ENCODE measurements at regions not wholly inside any gene's neighbourhood (a gene's known extent, or its start where the extent isn't known, plus 50 kb on each side); places are given as distances from the start of the nearest gene placed in this dataset.

DNA sequence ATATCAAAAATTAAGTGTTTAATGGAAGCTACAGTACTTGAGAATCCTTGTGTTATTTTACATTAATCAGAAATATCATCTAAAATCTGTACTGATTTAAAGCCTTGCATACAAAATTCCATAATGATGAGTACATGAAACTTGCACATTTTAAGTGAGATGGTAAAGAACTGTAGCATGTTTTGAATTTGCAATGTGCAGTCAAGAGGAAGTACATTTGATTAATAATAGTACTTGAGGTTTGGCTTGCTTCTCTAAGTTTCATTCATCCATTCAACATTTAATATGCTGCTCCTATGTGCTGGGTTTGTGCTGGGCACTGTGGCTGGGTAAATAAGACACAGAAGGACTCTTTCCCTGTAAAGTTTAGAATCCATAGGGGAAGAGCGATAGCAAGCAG is 332.3 kb downstream of the CNTN3 start:
- H3K36me3 ChIP-seq (ENCODE audit: control insufficient read depth in 3 of 3, insufficient read depth in 3 of 3, low read length in 3 of 3): no peaks in the 10 kb centered on the region
- peaks cover 0 to 3% (median 0%) of the 10 kb centered on the region in 3 donors for H3K9me3 ChIP-seq (ENCODE audit: control insufficient read depth in 3 of 3, low read length in 3 of 3)
- no peaks in the 10 kb centered on the region for H3K4me1 ChIP-seq (ENCODE audit: control insufficient read depth in 3 of 3, insufficient read depth in 3 of 3, low read length in 3 of 3)
- H3K27me3 ChIP-seq (ENCODE audit: control insufficient read depth in 3 of 3, insufficient read depth in 3 of 3, low read length in 3 of 3): no peaks in the 10 kb centered on the region
- H3K27ac ChIP-seq (ENCODE audit: low read depth, low read length): no peak overlapping the region
- H3K9ac ChIP-seq (ENCODE audit: low read depth in 1 of 3, low read length in 3 of 3): no peak overlapping the region
- no peak overlapping the region for H3K4me3 ChIP-seq (ENCODE audit: low read length in 3 of 3)

DNA sequence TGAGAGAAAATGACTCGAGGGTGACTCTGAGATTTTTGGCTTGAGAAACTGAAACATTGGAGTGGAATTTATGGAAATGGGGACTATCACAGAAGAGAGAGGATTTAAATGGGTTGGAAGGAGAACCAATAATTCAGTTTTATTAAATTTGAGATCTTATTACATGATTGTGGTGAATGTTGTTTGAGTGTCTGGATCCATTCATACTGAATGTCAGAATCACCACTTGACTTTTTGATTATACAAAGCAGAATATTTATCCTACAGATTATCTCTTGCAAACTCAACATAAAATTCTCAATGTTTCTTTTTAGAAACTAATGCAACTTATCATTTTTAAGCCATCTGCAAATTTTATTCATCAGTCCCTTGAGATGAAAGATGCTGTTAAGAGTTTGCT is 332.8 kb downstream of the CNTN3 start:
- Histone ChIP-seq H3K9me3 (ENCODE audit: control insufficient read depth in 3 of 3, low read length in 3 of 3) (peaks cover 0 to 3% (median 0%) of the 10 kb centered on the region in 3 donors), H3K4me1 (ENCODE audit: control insufficient read depth in 3 of 3, insufficient read depth in 3 of 3, low read length in 3 of 3) (no peaks in the 10 kb centered on the region), H3K27ac (ENCODE audit: low read depth, low read length) (no peak overlapping the region), H3K27me3 (ENCODE audit: control insufficient read depth in 3 of 3, insufficient read depth in 3 of 3, low read length in 3 of 3) (no peaks in the 10 kb centered on the region), H3K9ac (ENCODE audit: low read depth in 1 of 3, low read length in 3 of 3) (no peak overlapping the region), H3K36me3 (ENCODE audit: control insufficient read depth in 3 of 3, insufficient read depth in 3 of 3, low read length in 3 of 3) (no peaks in the 10 kb centered on the region), H3K4me3 (ENCODE audit: low read length in 3 of 3) (no peak overlapping the region)

DNA sequence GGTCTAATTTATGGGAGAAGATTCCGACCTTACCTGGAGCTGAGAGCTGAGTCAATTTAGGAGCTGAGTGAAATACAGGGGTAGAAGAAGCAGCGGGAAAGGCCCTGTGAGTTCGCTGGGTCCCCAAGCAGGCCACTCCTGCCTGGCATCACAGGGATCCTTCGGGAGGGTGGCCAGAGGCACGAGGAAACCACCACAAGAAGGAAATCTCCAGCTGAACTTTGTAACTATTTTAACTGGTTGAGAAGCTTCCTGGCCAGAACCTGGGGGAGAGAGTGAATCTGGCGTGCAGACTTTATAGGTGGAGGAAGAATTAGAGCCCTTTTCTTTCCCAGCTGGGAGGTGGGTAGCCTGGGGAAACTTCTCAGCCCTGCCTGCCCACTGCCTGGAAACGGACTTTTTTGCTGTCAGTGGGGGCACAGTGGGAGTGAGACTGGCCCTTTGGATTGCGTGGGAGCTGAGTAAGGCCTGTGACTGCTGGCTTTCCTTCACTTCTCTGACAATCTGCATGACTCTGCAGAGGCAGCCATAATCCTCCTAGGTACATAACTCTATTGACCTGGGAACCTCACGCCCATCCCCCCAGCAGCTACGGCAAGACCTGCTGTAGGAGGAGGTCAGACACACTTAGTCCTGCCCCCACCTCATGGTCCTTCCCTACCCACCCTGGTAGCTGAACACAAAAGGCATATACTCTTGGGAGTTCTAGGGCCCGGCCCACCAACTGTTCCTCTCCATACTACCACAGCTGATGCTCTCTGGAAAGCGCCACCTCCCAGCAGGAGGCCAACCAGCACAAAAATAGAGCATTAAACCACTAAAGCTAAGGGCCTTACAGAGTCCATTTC is 340.7 kb downstream of the CNTN3 start:
- Histone ChIP-seq H3K9me3 (ENCODE audit: control insufficient read depth in 3 of 3, low read length in 3 of 3) (peaks cover 0 to 3% (median 0%) of the 10 kb centered on the region in 3 donors), H3K27me3 (ENCODE audit: control insufficient read depth in 3 of 3, insufficient read depth in 3 of 3, low read length in 3 of 3) (no peaks in the 10 kb centered on the region), H3K36me3 (ENCODE audit: control insufficient read depth in 3 of 3, insufficient read depth in 3 of 3, low read length in 3 of 3) (no peaks in the 10 kb centered on the region), H3K27ac (ENCODE audit: low read depth, low read length) (no peak overlapping the region), H3K4me3 (ENCODE audit: low read length in 3 of 3) (no peak overlapping the region), H3K4me1 (ENCODE audit: control insufficient read depth in 3 of 3, insufficient read depth in 3 of 3, low read length in 3 of 3) (no peaks in the 10 kb centered on the region), H3K9ac (ENCODE audit: low read depth in 1 of 3, low read length in 3 of 3) (no peak overlapping the region)

DNA sequence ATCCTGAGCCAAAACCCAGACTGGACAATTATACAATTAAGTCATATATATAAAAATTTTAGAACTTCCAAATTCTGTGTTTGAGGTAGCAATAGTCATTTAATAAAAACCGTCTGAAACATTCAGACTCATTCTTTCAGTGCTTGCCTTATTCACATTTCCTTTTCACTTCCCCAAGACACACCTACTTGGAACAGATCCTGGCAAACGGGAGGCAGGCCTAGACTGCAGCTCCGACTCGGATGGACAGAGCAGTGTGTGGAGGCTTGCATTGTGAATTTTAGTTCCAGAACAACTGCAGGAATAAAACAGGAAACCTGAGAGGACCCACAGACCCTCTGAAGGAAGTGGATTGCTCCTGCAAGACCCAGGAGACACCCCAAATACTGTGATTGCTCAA is 341.4 kb downstream of the CNTN3 start:
- Histone ChIP-seq H3K4me3 (ENCODE audit: low read length in 3 of 3) (no peak overlapping the region), H3K9me3 (ENCODE audit: control insufficient read depth in 3 of 3, low read length in 3 of 3) (peaks cover 0 to 3% (median 0%) of the 10 kb centered on the region in 3 donors), H3K36me3 (ENCODE audit: control insufficient read depth in 3 of 3, insufficient read depth in 3 of 3, low read length in 3 of 3) (no peaks in the 10 kb centered on the region), H3K9ac (ENCODE audit: low read depth in 1 of 3, low read length in 3 of 3) (no peak overlapping the region), H3K27me3 (ENCODE audit: control insufficient read depth in 3 of 3, insufficient read depth in 3 of 3, low read length in 3 of 3) (no peaks in the 10 kb centered on the region), H3K4me1 (ENCODE audit: control insufficient read depth in 3 of 3, insufficient read depth in 3 of 3, low read length in 3 of 3) (no peaks in the 10 kb centered on the region), H3K27ac (ENCODE audit: low read depth, low read length) (no peak overlapping the region)

DNA sequence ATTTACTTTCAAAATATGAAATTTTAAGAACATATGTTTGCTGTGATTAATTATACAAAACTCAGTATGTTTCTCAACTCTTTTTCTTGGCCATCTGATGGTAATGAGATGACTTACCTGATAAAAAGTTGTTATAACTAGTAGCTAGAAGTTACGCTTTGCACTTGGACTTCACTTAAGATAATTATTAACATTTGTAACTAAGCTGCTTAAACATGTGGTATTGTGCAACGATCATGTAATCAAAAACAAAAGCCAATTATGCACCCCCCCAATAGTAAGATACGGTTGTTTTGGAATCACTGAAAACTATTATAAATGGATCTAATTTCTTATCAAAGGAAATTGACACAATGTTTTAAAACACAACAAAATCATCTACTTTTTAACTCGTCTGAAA is 342.9 kb downstream of the CNTN3 start:
- H3K9me3 ChIP-seq (ENCODE audit: control insufficient read depth in 3 of 3, low read length in 3 of 3): no peaks in the 10 kb centered on the region
- no peak overlapping the region for H3K4me3 ChIP-seq (ENCODE audit: low read length in 3 of 3)
- no peaks in the 10 kb centered on the region for H3K4me1 ChIP-seq (ENCODE audit: control insufficient read depth in 3 of 3, insufficient read depth in 3 of 3, low read length in 3 of 3)
- H3K27ac ChIP-seq (ENCODE audit: low read depth, low read length): no peak overlapping the region
- H3K27me3 ChIP-seq (ENCODE audit: control insufficient read depth in 3 of 3, insufficient read depth in 3 of 3, low read length in 3 of 3): no peaks in the 10 kb centered on the region
- no peak overlapping the region for H3K9ac ChIP-seq (ENCODE audit: low read depth in 1 of 3, low read length in 3 of 3)
- H3K36me3 ChIP-seq (ENCODE audit: control insufficient read depth in 3 of 3, insufficient read depth in 3 of 3, low read length in 3 of 3): no peaks in the 10 kb centered on the region

DNA sequence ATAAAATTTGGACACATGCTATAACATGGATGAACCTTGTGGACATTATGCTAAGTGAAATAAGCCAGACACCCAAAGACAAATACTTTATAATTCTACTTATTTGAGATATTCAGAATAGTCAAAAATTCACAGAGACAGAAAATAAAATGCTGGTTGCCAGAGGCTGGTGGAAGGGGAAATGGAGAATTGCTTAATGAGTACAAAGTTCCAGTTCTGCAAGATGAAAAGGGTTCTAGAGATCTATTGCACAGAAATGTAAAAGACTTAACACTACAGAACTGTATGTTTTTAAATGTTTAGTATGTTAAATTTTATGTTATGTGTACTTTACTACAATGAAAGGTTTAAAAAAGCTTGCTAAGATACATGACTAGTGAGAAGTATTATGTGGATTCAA is 344.8 kb downstream of the CNTN3 start:
- H3K4me3 ChIP-seq (ENCODE audit: low read length in 3 of 3): no peak overlapping the region
- no peak overlapping the region for H3K9ac ChIP-seq (ENCODE audit: low read depth in 1 of 3, low read length in 3 of 3)
- no peaks in the 10 kb centered on the region for H3K36me3 ChIP-seq (ENCODE audit: control insufficient read depth in 3 of 3, insufficient read depth in 3 of 3, low read length in 3 of 3)
- no peak overlapping the region for H3K27ac ChIP-seq (ENCODE audit: low read depth, low read length)
- no peaks in the 10 kb centered on the region for H3K27me3 ChIP-seq (ENCODE audit: control insufficient read depth in 3 of 3, insufficient read depth in 3 of 3, low read length in 3 of 3)
- no peaks in the 10 kb centered on the region for H3K9me3 ChIP-seq (ENCODE audit: control insufficient read depth in 3 of 3, low read length in 3 of 3)
- no peaks in the 10 kb centered on the region for H3K4me1 ChIP-seq (ENCODE audit: control insufficient read depth in 3 of 3, insufficient read depth in 3 of 3, low read length in 3 of 3)

DNA sequence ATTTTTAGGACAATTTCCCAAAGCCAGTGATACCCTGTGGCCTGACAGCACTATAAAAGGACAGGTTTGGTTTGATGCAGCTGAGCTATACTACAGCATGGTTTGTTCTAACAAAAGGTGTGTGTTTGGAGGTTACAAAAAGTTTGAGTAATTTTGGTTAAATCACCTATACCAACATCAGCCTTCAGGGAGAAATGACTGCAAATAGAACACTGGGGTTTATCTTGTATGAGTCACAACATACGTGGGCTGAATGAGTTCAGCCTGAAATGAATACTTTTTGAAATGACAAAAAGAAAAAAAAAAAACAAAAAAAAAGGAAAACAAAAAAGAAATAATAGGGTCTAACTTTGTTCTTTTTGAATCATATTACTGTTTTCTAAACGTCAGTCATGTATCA is 345.7 kb downstream of the CNTN3 start:
- Histone ChIP-seq H3K36me3 (ENCODE audit: control insufficient read depth in 3 of 3, insufficient read depth in 3 of 3, low read length in 3 of 3) (no peaks in the 10 kb centered on the region), H3K27me3 (ENCODE audit: control insufficient read depth in 3 of 3, insufficient read depth in 3 of 3, low read length in 3 of 3) (no peaks in the 10 kb centered on the region), H3K4me1 (ENCODE audit: control insufficient read depth in 3 of 3, insufficient read depth in 3 of 3, low read length in 3 of 3) (no peaks in the 10 kb centered on the region), H3K9me3 (ENCODE audit: control insufficient read depth in 3 of 3, low read length in 3 of 3) (no peaks in the 10 kb centered on the region), H3K9ac (ENCODE audit: low read depth in 1 of 3, low read length in 3 of 3) (no peak overlapping the region), H3K4me3 (ENCODE audit: low read length in 3 of 3) (no peak overlapping the region), H3K27ac (ENCODE audit: low read depth, low read length) (no peak overlapping the region)

DNA sequence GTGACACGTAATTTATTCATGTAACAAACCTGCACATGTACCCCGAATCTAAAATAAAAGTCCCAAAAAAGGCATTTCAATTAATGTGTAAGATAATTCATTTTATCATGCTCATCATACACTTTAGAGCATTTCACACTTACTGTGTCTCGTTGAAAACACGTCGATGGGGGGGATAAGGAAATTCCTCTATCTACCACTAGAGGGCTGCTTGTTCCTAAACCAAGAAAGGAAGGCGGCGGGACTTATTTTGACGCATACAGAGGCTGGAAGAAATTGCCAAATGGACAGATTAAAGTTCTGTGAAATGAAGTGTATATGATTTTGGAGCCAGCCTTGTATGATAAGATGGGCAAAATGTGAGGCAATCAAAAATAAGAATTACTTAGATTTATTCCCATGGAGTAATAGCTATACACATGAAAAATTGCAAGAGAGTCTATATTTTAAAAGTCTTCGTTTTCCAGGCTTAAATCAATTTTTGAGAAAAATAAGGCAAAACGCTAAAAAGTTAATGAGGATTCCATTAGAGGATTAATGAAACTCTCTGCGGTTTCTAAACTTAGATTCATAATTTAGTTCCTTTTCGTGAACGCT is 346.8 kb downstream of the CNTN3 start:
- H3K27ac ChIP-seq (ENCODE audit: low read depth, low read length): no peak overlapping the region
- H3K4me1 ChIP-seq (ENCODE audit: control insufficient read depth in 3 of 3, insufficient read depth in 3 of 3, low read length in 3 of 3): no peaks in the 10 kb centered on the region
- H3K36me3 ChIP-seq (ENCODE audit: control insufficient read depth in 3 of 3, insufficient read depth in 3 of 3, low read length in 3 of 3): no peaks in the 10 kb centered on the region
- no peaks in the 10 kb centered on the region for H3K27me3 ChIP-seq (ENCODE audit: control insufficient read depth in 3 of 3, insufficient read depth in 3 of 3, low read length in 3 of 3)
- H3K9ac ChIP-seq (ENCODE audit: low read depth in 1 of 3, low read length in 3 of 3): no peak overlapping the region
- no peaks in the 10 kb centered on the region for H3K9me3 ChIP-seq (ENCODE audit: control insufficient read depth in 3 of 3, low read length in 3 of 3)
- no peak overlapping the region for H3K4me3 ChIP-seq (ENCODE audit: low read length in 3 of 3)

DNA sequence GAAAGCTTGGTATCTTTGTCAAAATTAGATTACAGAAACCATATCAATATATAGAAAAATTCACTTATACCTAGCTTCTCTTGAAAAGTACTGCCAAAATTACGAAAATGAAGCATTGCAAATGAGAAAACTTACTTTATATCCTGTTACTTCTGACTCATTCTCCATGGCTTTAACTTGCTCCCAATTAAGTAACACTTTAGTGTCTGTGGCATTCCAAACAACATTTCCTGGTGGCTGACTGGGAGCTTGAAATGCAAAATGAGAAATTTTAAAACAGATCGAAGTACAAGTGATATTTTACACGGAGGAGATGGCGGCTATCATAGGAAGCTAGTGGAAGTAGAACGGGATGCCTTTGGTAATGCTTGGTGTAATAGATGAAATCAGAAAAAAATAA is 347.3 kb downstream of the CNTN3 start:
- Histone ChIP-seq H3K4me1 (ENCODE audit: control insufficient read depth in 3 of 3, insufficient read depth in 3 of 3, low read length in 3 of 3) (no peaks in the 10 kb centered on the region), H3K36me3 (ENCODE audit: control insufficient read depth in 3 of 3, insufficient read depth in 3 of 3, low read length in 3 of 3) (no peaks in the 10 kb centered on the region), H3K27me3 (ENCODE audit: control insufficient read depth in 3 of 3, insufficient read depth in 3 of 3, low read length in 3 of 3) (no peaks in the 10 kb centered on the region), H3K9me3 (ENCODE audit: control insufficient read depth in 3 of 3, low read length in 3 of 3) (no peaks in the 10 kb centered on the region), H3K9ac (ENCODE audit: low read depth in 1 of 3, low read length in 3 of 3) (no peak overlapping the region), H3K27ac (ENCODE audit: low read depth, low read length) (no peak overlapping the region), H3K4me3 (ENCODE audit: low read length in 3 of 3) (no peak overlapping the region)

DNA sequence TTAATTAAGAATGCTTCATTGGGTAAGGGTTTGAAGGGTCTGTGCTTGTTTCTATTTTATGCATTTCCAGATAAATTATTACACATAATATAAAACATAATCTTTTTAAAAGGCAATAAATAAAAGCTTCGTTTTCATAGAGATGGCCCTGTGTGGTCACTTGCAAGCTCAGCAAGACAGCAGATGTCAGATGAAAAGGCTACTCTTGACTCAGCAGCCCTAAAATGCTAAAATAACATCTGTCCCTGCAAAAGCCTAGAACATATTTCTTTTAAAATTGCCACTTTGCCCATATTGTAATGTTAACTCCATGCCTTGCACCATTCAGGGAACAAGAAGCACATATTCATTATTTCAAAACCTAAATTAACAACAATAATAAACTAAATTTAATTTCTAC is 349.4 kb downstream of the CNTN3 start:
- Histone ChIP-seq H3K4me3 (ENCODE audit: low read length in 3 of 3) (no peak overlapping the region), H3K27me3 (ENCODE audit: control insufficient read depth in 3 of 3, insufficient read depth in 3 of 3, low read length in 3 of 3) (no peaks in the 10 kb centered on the region), H3K9me3 (ENCODE audit: control insufficient read depth in 3 of 3, low read length in 3 of 3) (no peaks in the 10 kb centered on the region), H3K27ac (ENCODE audit: low read depth, low read length) (no peak overlapping the region), H3K36me3 (ENCODE audit: control insufficient read depth in 3 of 3, insufficient read depth in 3 of 3, low read length in 3 of 3) (no peaks in the 10 kb centered on the region), H3K9ac (ENCODE audit: low read depth in 1 of 3, low read length in 3 of 3) (no peak overlapping the region), H3K4me1 (ENCODE audit: control insufficient read depth in 3 of 3, insufficient read depth in 3 of 3, low read length in 3 of 3) (no peaks in the 10 kb centered on the region)

Data from skeletal muscle tissue (tissue), 3 donors.